GM19372 (cell line): ENCODE measurements at regions not wholly inside any gene's neighbourhood (a gene's known extent, or its start where the extent isn't known, plus 50 kb on each side); places are given as distances from the start of the nearest gene placed in this dataset.
A peak's percentile ranks its signal among the peaks of the same experiment; 100 is the strongest.
"Not testable (repeated sequence)": the region's sequence is repeated elsewhere in the genome, so short reads cannot be mapped to it uniquely, and the experiment has no call there.

Experiments used
- ATAC-seq: cut with Tn5 transposase; IDR thresholded peaks from one replicate; pipeline ENCODE4 v1.9.1; 2021; ENCODE audit warnings: mild to moderate bottlenecking, low read depth, moderate library complexity; ENCODE audit not compliant: unreplicated experiment

DNA sequence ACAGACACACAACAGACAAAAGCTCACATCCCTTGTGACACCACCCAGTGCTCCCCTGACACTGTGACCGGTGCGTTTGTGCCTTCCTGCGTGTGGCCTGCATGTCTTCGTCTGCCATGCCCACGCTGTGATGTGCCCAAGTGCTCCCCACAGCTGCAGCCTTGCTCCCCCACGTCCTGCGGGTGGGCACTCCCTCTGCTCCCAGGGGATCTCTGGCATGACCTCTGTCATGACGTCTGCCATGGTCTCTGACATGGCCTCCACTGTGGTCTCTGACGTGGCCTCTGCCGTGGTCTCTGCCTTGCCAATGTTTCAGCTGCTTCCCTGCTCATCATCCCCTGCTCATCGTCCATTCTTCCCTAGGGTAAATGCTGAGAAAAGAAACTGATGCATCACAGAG is 200.9 kb downstream of the DLL1 start:
- ATAC-seq: peak; percentile 15

DNA sequence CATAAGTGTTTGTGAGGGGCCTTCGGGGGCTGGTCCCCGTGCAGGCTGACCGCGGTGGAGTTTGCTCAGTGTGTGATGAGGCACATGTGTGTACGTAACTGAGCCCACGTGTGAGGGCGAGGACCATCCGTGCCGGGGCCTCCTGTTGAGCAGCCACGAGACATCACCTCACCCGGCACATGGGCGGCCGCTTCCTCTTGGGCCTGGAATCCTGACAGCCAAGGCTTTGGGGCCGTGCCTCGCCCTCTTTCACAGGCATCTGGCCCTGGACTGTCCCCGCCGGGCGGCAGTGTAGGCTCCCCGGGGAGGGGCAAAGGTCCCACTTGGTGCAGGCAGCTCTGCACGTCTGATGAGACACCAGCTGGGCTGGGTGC is 202.3 kb downstream of the DLL1 start:
- ATAC-seq: peak; percentile 5

DNA sequence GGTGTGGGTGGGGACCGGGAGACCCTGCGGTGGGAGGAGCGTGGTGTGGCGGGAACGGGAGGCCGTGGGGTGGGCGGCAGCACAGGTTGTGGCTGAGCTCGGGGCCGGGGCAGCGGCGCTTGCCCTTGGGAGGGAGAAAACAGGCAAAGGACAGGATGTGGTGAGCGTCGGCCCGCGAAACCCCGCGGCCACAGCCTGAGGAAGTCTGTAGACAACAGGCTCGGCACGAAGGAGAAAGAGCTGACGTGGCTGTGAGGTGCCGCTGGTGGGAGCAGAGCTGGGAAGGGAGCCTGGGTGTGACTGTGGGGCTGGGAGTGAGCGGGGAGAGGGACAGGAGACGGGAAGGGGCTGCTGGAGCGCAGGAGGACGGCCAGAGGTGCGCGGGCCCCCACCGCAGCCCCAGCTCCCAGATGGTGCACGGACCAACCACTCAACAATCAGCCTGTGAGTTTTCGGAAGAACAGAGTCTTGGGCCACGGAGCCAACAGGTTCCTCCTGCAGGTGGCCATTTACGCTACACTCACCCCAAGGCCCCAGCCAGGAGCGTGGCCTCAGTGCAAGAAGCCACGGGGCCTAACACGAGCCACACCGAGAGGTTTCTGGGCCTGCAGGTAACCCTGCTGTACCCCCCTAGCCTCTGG is 202.8 kb downstream of the DLL1 start:
- ATAC-seq: peak; percentile 61

DNA sequence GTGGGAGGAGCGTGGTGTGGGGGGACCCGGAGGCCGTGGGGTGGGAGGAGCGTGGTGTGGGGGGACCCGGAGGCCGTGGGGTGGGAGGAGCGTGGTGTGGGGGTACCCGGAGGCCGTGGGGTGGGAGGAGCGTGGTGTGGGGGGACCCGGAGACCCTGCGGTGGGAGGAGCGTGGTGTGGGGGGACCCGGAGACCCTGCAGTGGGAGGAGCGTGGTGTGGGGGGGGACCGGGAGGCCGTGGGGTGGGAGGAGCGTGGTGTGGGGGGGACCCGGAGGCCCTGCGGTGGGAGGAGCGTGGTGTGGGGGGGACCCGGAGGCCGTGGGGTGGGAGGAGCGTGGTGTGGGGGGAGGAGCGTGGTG is 203.5 kb downstream of the DLL1 start:
- not testable (repeated sequence) for ATAC-seq

DNA sequence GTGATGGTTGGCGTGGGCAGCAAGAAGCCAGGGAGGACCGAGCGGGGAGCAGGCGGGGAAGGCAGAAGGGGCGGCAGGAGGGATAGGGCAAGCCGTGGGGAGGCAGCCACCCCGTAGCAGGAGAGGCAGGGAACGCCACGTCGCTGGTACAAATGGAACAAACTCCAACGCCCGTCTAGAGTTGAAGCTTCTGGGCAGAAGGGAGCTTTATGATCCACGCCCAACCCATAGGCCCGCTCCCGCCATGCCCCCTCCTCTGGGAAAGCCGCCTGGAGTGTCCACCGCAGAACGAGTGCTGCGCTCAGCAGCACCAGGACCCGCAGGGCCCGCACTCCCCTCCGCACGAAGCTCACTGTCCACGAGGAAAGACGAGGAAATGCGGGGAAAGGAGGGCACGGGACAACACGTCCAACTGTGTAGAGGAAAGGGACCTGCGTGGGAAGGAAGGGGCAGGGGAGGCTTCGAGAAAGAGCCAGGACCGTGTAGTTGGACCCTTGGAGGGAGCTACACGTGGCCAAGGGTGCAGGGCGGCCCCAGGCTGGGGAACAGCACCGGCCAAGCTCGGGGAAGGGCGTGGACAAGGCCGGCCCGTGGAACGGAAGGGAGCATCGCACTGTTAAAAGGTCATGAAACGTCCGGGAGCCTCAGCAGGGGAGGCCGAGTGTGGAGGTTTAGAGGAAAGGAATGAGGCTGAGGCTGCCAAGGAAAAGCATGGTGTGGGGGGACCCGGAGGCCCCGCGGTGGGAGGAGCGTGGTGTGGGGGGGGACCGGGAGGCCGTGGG is 204.0 kb downstream of the DLL1 start:
- no peak for ATAC-seq

DNA sequence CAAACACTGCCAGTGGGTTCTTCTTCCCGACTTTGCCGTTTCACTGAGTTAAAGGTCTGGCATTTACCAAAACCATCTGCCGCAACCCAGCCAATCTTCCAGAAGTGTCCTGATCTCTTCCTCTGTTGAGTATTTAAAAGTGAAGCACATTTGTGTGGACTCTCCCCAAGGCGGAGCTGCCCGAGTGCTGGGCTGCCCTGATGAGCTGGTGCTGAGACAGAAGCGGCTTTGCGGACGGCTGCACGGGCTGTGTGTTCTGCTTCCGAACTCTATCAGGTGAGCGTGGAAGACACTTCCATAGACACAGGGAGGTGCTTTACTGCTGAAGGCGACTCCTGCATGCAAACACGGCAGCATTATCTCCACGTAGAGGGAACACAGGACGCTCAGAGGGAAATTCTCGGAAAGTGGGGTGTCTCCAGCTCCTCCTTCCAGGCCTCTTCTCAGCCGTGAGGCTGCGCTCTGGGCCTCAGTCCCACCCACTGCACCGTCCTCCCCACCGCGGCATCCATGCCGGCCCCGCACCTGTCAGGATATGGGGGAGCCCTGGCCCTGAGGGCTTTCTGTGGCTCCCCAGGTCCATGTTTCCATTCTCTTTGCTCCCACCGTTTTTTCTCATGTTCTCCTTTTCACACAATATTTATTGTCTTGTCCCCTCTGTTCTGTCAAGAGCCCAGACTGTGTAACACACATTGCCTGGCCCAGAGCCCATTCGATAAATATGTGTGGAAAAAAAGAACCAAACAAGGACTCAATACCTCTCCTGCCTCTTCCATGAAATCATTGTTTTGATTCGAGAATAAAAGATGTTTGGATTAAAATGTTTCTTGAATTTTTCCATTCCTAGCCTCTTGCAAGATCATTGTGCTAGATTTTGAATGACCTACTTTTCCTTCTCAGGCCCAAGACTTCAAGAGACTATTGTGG is 205.1 kb downstream of the DLL1 start:
- ATAC-seq: no peak

DNA sequence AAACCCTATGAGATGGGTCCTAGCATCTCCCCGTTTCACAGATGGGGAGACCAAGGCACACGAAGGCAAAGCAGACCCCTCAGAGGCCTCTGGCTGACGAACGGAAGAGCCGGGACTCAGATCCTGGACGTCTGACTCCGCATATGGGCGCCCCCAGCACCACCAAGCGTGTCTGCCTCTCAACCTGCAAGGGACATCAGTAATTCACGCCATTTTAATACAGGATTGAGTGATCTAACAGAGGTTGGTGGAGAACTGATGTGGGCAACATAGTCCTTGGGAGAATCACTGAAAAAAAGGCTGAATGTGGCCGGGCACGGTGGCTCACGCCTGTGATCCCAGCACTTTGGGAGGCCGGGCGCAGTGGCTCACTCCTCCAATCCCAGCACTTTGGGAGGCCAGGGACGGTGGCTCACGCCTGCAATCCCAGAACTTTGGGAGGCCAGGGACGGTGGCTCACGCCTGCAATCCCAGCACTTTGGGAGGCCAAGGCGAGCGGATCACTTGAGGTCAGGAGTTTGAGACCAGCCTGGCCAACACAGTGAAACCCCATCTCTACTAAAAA is 206.6 kb downstream of the DLL1 start:
- ATAC-seq: no peak

DNA sequence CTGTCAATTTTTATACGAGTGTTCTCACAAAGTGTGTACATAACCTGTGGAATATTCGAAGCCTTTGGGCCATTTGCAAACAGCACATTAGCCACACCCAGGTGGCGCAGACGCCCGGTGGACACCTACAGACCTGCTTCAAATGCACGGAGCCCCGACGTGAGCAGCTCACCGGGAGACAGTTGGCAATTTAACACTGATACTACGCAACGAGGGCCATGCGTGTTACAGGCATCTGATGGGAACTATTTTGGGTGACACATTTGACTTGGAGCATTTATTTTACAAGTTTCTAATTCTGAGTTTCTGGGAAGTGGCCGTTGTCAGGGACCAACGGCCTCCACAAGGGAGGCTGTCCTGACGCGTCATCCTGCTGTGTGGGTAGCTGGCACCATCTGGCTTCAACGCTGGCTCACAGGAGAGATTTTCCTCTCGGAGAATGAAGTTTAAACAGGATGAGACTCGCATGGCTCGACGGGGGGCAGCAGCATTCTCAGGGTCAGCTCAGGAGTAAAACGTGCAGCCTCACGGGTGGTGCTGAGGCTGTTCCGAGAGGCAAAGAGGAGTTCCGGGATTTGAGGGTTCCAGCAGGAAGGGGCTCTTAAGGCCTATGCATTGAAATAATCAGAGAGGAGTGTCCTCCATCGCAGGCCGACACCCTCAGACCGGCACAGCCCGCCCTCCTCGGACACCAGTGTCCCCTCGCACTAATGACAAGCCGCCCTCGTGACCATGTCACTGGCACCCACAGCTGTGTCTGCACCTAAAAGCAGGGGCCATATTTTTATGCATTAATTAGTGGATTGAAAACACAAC is 207.4 kb downstream of the DLL1 start:
- ATAC-seq: no peak

DNA sequence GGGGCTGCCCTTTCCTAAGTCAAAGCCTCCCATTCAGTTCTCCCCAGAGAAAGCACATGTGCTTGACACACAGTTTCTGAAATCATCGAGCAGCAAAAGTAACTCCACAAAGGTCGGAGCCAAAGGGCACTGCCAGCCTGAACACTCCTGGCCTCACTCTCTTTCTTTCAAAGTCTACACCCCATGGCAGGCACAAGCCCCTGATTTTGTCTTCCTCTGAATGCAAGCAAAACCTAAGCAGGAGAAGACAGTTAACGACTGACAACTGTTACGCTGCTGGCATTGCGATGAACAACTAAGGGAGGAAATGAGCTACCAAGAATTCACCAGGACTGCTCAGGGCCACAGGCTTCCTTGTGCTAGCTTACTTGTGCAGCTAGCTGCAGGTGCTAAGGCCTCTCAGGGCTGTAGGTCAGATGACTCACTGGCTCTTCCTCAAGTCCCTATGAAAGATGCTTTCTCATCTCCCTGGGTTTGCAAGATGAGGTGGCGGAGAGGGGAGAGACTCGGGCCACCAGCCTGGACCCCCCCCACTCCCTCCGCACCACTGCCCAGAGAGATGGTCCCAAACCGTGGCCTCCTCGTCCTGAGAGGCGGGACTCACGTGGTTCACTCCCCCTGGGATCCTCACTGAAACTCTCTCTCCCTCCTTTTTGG is 208.2 kb downstream of the DLL1 start:
- ATAC-seq: no peak

DNA sequence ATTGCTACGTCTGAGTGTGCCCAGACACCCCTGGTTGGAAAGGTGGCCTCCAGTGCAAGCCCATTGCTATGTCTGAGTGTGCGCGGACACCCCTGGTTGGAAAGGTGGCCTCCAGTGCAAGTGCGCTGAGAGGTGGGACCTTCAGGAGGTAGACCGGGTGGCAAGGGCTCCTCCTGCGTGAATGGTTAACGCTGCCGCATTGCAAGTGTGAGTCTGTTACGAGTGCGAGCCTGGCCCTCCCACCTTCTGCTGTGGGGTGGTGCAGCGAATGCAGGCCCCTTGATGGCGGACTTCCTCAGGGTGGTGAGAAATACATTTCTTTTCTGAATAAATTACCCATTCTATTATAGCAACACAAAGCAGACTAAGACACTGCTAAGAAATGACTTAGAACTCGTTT is 208.8 kb downstream of the DLL1 start:
- no peak for ATAC-seq

DNA sequence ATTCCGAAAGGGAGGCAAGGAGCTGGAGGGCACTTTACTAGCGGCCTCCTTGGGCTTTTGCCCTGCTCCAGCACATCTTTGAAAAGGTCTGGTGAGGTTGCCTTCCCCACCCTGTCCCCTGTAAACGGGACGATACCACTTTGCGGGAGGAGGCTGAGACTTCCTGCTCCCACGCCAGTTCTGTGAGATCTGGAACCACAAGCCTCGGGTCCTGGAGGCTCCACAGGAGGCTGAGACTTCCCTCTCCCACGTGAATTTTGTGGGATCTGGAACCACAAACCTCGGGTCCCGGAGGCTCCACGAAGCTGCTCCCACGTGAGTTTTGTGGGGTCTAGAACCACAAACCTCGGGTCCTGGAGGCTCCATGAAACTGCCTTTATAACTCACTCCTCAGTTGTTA is 209.3 kb downstream of the DLL1 start:
- no peak for ATAC-seq

DNA sequence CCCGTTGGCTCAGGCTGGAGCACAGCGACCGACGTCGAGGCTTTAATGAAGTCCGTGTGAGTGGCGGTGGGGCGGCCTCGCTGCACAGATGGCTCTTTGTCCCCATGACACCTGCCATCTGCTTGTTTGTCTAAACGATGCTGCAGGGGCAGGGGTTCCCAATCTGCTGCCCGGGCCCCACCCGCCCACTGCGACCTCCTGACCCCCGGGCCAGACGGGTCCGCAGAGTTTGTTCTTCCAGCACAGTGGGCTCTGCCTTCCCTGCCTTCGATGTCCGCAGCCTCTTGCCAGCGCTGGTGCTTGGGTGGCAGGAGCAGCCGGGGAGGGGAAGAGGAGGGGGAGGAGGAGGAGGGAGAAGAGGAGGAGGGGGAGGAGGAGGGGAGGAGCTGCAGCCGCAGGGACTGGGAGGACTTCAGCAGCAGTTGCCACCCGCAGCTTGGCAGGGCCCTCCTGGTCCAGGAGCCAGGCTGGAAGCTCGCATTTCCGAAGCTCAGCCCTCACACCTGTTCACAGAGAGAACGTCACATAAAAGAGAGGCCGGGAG is 210.0 kb downstream of the DLL1 start:
- no peak for ATAC-seq

DNA sequence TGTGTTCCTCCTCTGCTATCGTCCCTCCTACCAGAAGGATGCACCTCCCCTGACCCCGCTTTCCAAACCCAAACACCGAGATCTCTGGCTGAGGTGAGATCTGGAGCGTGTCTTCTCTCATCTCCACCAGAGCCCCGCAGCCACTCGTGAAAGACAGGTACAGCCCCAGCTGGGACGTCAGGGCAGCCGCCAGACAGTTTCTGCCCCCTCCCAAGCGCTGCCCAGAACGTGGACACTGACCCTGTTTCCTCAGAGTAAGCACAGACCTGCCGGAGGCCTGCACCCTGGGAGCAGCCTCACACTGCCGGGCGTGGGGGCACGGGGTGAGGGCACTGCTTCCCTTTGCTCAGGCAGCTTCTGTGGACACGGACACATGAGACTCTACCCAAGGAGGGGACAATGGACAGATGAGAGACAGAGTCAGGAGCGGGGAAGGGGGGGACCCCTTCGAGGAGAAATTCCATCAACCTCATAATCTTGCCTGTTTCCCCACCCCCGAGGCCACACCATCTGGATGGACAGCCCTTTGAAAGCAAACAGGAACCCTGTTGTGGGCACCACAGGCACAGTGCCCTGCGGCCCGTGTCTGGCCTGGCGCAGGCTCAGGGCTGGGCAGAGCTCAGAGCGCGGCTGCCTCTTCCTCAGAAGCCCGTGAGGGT is 210.6 kb downstream of the DLL1 start:
- ATAC-seq: no peak

DNA sequence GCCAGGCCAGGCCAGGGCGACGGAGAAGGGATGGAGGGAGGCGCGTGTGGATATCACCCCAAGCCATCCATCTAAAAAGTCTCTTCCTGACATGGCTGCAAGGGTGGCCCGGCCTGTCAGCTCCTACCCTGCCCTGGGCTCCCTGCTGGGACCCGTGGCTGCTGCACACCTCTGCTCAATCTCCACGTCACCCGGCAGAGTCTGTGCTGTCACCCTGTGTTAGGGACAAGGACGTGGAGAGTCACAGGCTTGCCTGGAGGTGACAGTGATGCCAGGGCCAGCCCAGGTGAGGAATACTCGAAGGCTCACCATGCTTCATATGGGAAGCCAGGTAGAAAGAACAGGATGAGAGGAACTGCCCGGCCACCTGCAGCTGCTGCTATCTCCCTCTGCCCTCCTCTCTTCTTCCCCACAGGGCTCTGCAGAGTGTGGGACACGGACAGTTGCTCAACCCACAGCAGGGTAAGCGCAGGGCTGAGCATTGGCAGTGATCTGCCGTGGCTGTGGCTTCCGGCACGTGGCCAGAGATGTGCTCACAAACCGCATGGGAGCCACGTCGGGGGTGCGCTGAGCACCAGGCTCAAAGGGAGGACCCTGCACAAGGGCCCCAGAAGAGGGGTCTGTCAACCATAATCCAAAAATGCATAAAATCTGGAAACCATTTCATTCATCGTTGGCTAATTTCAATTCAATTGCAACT is 214.3 kb downstream of the DLL1 start:
- ATAC-seq: no peak

DNA sequence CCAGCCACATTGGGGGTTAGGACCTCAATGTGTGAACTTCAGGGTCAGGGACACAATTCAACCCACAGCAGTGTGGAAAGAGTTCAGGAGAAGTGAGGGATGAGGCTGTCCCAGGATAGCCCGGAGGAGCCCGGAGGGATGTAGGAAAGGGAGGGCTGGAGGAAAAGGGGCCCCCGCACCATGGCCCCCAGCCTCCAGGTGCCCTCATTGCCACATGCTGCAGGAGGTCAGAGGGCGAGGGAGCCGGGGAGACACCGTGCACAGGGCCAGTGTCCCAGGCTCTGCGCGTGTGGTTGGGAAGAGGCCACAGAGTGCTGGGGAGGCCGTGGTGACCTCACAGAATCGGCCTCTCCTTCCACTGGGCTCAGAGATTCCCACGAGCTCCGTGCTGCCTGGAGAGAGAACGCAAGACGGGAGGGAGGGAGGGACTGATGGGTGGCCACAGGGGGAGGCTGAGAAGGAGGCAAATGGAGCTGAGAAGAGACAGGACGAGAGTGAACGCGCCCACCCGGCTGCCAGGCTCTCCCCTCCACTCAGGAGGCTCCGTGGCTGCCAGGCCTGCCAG is 215.1 kb downstream of the DLL1 start:
- ATAC-seq: no peak

DNA sequence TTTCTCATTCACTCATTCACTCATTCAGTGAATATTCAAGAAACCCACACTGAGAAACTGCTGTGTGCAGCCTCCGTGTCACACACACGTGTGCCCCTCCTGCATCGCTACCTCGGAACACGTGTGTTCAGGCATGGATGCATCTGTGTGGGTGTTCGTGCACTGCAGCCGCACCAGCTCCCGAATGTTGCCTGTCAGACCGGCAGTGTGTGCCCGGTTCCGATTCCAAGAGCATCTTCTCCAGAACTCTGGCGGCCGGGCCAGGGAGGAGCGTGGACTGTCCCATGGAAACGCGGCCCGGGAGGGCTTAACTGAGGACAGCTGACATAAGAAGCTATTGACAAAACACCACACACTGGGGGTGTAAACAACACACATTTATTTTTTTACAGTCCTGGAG is 216.0 kb downstream of the DLL1 start:
- no peak for ATAC-seq

DNA sequence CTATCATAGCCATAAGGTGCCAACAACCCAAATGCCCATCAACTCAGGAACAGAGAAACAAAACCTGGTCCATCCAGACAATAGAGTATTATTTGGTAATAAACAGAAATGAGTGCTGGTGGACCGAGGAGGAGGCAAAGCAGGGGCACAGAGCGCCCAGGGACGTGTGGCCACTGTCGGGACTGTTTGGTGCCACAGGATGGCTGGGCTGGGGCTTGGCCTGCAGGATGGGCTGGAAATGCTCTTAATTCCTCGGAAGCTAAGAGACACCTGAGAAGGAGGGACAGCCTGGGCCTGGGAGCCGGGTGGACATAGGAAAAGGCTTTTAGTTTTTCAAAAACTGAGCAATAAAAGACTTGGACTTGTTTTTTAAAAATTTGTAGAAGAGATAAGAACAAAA is 216.4 kb downstream of the DLL1 start:
- no peak for ATAC-seq

DNA sequence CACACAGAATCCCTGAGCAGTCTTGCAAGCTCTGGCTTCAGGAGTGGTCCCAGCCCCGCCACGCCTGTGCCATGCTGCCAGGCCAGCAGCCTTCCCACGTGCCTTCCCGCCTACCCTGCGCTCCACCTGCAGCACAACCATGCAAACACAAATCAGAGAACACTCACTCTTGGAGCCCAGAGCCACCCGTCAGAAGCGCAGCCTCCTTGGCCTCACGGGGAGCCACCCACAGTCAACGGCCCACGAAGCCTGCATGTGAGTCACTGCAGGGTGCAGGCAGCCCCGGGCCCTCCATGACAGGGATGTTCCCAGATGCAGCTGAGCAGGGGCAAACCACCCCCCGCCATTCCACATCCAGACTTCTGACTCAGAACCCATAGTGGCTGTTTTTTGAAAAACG is 217.0 kb downstream of the DLL1 start:
- no peak for ATAC-seq
